NT2/D1 (cell line): ENCODE measurements at regions not wholly inside any gene's neighbourhood (a gene's known extent, or its start where the extent isn't known, plus 50 kb on each side); places are given as distances from the start of the nearest gene placed in this dataset.

Source experiments
- SUZ12 ChIP-seq: IDR thresholded peaks from 2 replicates; pipeline ENCODE4 v1.6.1; 2011; ENCODE audit not compliant: insufficient read length, insufficient read depth; ENCODE audit errors: extremely low read depth
- ZNF274 ChIP-seq: IDR thresholded peaks from 2 replicates; pipeline ENCODE4 v1.6.1; 2011; ENCODE audit warnings: mild to moderate bottlenecking, low read depth, low read length

GRCh38 chr10:110355922-110356627, 51.4 kb upstream of the SMNDC1 start:
- TF ChIP-seq ZNF274 (no peak), SUZ12 (no peak)
